ENCODE measurements at regions not wholly inside any gene's neighbourhood (a gene's known extent, or its start where the extent isn't known, plus 50 kb on each side); places are given as distances from the start of the nearest gene placed in this dataset.
"Not testable (repeated sequence)": the region's sequence is repeated elsewhere in the genome, so short reads cannot be mapped to it uniquely, and the experiment has no call there.

DNA sequence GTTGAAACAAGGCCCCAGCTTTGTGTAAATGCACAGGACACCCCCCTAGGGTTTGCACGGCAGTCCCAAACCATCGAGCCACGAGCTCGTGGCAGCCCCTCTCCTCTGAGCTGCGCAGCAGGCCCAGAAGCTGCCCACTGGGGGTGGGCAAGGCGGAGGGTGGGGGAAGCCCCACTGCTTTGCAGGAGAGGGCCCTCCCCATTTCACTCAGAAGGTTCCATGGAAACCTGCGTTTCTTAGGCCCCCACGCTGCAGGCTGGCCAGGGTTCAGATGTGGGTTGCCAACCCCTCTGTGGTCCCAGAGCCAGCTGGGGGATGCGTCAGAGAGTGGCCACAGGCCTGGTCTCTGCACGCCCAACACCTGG lies 303.2 kb downstream of the CCDC74A start:
- CTCF ChIA-PET; H2AFZ ChIP-seq; H3F3A ChIP-seq (ENCODE audit: insufficient read depth, low read depth); H3K4me2 ChIP-seq; H3K4me3 ChIP-seq; H3K9me3 ChIP-seq (ENCODE audit: insufficient read depth, low read depth); H3K79me2 ChIP-seq (ENCODE audit: low read depth); intact Hi-C loops (cut with micrococcal nuclease; ENCODE audit: unreplicated experiment); H3K9me2 ChIP-seq (ENCODE audit: insufficient read depth); H3K4me1 ChIP-seq (replicated peaks; ENCODE audit: insufficient read depth); H3K27me3 ChIP-seq (ENCODE audit: insufficient read depth, low read depth); H4K20me1 ChIP-seq (ENCODE audit: insufficient read depth); H3K36me3 ChIP-seq (ENCODE audit: low read depth); H3K27ac ChIP-seq; DNase-seq; BruUV-seq (replicated peaks); POLR2A ChIA-PET (ENCODE audit: unreplicated experiment): not testable (repeated sequence)

DNA sequence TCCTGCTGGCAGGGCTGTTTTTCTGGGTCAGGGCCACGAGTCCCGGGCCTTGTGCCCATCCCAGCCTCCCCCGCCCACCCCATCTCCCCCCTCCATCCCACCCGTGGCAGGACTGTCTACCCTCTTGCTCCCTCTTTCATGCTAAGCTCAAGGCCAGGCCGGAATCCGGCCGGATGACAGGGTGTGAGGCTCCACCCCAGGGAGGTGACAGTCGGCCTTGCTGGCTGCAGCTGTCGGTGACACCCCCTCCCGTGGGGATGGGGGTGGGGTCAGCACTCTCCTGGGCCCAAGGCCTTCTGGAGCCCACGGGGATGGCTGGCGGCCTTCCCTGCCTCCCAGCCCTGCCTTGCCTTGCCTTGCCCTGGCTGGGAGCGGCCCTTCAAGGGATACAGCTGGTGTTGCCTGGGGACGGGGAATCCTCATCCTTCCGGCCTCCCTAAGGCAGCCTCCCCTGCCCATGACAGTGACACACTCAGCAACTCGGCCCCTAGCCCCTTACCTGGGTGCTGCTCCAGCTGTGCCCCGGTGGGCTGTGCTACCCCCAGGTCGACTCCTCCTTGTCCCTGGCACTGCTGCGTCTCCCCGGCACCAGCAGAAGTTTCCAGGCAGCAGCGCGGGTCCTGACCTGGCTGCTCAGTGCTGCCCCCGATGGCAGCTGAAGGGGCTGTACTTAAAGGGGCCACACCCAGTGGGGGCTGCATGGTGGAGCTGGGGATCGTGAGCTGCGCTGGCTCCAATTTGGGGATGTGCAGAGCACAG lies 303.9 kb downstream of the CCDC74A start:
- H3K4me1 ChIP-seq (replicated peaks; ENCODE audit: insufficient read depth); H3F3A ChIP-seq (ENCODE audit: insufficient read depth, low read depth); H3K27me3 ChIP-seq (ENCODE audit: insufficient read depth, low read depth); intact Hi-C loops (cut with micrococcal nuclease; ENCODE audit: unreplicated experiment); H3K9me2 ChIP-seq (ENCODE audit: insufficient read depth); H3K9me3 ChIP-seq (ENCODE audit: insufficient read depth, low read depth); DNase-seq; H3K27ac ChIP-seq; H2AFZ ChIP-seq; POLR2A ChIA-PET (ENCODE audit: unreplicated experiment); CTCF ChIA-PET; H3K79me2 ChIP-seq (ENCODE audit: low read depth); BruUV-seq (replicated peaks); H3K36me3 ChIP-seq (ENCODE audit: low read depth); H3K4me3 ChIP-seq; H4K20me1 ChIP-seq (ENCODE audit: insufficient read depth); H3K4me2 ChIP-seq: not testable (repeated sequence)
- TF ChIP-seq, protein P1, sequence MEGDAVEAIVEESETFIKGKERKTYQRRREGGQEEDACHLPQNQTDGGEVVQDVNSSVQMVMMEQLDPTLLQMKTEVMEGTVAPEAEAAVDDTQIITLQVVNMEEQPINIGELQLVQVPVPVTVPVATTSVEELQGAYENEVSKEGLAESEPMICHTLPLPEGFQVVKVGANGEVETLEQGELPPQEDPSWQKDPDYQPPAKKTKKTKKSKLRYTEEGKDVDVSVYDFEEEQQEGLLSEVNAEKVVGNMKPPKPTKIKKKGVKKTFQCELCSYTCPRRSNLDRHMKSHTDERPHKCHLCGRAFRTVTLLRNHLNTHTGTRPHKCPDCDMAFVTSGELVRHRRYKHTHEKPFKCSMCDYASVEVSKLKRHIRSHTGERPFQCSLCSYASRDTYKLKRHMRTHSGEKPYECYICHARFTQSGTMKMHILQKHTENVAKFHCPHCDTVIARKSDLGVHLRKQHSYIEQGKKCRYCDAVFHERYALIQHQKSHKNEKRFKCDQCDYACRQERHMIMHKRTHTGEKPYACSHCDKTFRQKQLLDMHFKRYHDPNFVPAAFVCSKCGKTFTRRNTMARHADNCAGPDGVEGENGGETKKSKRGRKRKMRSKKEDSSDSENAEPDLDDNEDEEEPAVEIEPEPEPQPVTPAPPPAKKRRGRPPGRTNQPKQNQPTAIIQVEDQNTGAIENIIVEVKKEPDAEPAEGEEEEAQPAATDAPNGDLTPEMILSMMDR (conservative IDR thresholded peaks at IDR 0.05), result peak; percentile 33; the same call in 1 of the 2 replicates

DNA sequence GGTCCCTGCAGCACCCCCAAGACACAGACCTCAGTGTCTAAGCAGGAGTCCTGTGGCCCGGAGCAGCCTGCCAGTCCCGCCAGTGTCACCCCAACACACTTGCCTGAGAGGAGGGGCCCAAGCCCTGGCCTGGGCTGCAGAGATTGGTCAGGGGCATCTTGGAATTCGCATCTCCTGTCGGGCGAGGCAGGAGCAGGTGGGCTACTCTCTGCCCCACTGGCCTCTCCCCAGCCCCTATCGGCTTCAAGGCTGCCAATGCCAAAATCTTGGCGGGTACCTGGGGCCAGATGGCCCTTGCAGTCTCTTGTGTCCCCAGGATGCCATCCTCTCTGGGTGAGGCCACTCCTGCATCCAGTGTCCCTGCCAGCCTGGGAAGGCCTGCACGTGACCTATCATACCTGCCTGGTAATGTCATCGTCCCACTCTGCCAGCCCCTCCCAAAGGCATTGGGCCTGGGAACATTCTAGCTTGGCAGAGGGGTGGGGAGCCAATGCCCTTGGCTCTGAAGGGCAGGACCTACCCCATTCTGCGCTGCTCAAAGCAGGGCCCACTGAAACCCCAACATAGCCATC lies 304.6 kb downstream of the CCDC74A start:
- CTCF ChIA-PET; H3K9me3 ChIP-seq (ENCODE audit: insufficient read depth, low read depth); H3K4me2 ChIP-seq; H4K20me1 ChIP-seq (ENCODE audit: insufficient read depth); H3K36me3 ChIP-seq (ENCODE audit: low read depth); H3K9me2 ChIP-seq (ENCODE audit: insufficient read depth); H3K4me3 ChIP-seq; H3K4me1 ChIP-seq (replicated peaks; ENCODE audit: insufficient read depth); H3K79me2 ChIP-seq (ENCODE audit: low read depth); H3F3A ChIP-seq (ENCODE audit: insufficient read depth, low read depth); H3K27ac ChIP-seq; intact Hi-C loops (cut with micrococcal nuclease; ENCODE audit: unreplicated experiment); BruUV-seq (replicated peaks); DNase-seq; H2AFZ ChIP-seq; POLR2A ChIA-PET (ENCODE audit: unreplicated experiment): not testable (repeated sequence)
- H3K27me3 ChIP-seq (ENCODE audit: insufficient read depth, low read depth), result peaks cover 13% of the 10 kb centered on the region

DNA sequence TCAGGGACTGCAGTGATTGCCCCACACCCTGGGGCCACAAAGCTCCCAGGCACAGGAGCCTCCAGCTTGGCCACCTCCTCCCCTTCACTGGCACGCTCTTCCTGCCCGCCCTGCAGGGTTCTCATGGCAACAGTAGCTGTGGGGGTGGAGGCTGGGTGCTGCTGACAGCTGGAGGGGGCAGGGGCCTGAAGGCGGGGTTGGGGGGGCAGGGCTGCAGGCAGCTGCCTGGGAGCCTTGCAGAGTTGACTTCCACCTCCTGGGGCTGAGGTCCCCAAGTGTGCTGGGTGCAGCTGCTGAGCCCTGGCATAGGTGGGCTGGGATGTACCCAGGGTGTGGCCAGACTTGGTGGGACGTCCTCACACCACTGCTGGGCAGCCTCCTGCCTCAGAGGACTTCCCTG lies 305.2 kb downstream of the CCDC74A start:
- H2AFZ ChIP-seq; DNase-seq; CTCF ChIA-PET; H3K4me3 ChIP-seq; POLR2A ChIA-PET (ENCODE audit: unreplicated experiment); H3K36me3 ChIP-seq (ENCODE audit: low read depth); H3K4me1 ChIP-seq (replicated peaks; ENCODE audit: insufficient read depth); H3F3A ChIP-seq (ENCODE audit: insufficient read depth, low read depth); H3K79me2 ChIP-seq (ENCODE audit: low read depth); H4K20me1 ChIP-seq (ENCODE audit: insufficient read depth); H3K4me2 ChIP-seq; BruUV-seq (replicated peaks); H3K27ac ChIP-seq; intact Hi-C loops (cut with micrococcal nuclease; ENCODE audit: unreplicated experiment); H3K9me2 ChIP-seq (ENCODE audit: insufficient read depth); H3K9me3 ChIP-seq (ENCODE audit: insufficient read depth, low read depth): not testable (repeated sequence)
- peaks cover 15% of the 10 kb centered on the region for H3K27me3 ChIP-seq (ENCODE audit: insufficient read depth, low read depth)

DNA sequence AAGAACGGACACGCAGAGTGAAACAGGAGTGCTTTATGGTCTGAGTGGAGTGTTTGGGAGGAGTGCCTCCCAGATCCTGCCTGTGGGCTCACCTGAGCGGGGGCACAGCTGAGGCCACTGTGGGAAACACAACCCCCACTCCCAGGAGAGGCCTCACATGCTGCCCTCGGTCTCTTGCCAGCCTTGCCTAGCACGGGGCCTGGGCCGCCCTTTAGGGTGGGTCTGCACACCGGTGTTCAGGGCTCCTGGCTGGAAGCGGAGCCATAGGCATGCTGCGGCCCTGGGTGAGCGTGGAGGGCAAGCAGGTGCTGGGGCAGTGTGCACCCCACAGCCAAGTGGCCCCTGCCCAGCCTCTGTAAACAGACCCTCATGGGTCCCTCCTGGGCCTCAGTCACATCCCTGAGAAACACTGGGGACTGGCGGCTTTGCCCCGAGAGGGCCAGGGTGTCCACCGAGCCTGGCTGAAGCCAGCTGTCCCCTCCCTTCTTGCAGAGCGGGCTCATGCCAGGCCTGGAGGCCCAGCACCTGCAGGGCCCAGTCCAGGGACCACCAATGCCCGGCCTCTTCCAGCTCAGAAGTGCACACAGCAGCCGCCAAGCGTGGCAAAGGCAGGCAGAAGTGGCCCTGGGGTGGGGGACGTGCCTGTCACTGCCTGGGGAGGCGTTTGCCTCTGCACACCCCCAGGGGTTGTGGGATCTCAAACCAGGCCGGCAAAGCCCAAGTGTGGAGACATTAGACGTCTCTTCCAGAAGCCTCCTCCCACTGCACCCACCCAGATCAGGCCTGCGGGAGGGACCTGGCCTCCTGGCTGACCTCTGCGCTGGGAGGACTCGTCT lies 305.9 kb downstream of the CCDC74A start:
- H3K27ac ChIP-seq; H3K9me2 ChIP-seq (ENCODE audit: insufficient read depth); H3K36me3 ChIP-seq (ENCODE audit: low read depth); BruUV-seq (replicated peaks); H4K20me1 ChIP-seq (ENCODE audit: insufficient read depth); H3K79me2 ChIP-seq (ENCODE audit: low read depth); intact Hi-C loops (cut with micrococcal nuclease; ENCODE audit: unreplicated experiment); CTCF ChIA-PET; H3K4me1 ChIP-seq (replicated peaks; ENCODE audit: insufficient read depth); H3K4me2 ChIP-seq; H3K4me3 ChIP-seq; H2AFZ ChIP-seq; DNase-seq; POLR2A ChIA-PET (ENCODE audit: unreplicated experiment); H3F3A ChIP-seq (ENCODE audit: insufficient read depth, low read depth); H3K9me3 ChIP-seq (ENCODE audit: insufficient read depth, low read depth): not testable (repeated sequence)
- H3K27me3 ChIP-seq (ENCODE audit: insufficient read depth, low read depth), result peaks cover 15% of the 10 kb centered on the region

DNA sequence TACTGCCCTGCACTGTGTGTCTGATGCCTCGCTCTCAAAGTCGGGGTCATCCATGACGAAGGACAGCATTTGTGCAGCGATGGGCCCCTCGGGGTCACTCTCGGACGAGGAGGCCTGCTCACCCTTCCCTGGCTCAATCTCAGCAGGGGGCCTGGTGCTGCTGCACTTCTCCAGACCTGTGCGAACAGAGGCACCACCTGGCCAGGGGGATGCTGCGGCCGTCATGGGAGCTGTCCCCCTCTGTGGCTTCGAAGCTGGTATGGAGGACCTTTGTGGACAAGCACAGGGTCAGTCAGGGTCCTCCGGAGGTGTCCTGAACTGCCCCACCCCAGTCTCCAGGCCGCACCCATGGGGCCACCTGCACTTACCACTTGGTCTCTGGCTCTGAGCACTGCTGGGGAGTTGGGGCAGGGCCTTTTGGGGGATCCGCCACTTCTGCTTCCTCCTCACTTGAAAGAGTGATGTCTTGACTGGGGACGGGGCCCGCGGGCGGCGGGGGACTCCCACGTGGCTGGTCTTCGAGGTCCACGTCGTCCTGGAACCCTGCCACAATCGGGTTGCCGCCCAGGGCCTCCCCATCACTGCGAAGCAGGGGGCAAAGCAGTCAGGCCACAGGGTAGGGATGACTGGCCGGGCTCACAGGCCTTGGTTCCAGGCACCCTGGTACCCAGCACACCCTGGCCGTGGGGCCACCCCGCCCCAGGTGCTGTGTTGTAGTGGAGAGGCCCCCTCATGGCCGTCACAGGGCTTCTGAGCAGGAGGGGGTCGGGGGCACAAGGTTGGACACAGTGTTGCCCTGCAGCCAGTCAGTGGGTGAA lies 306.7 kb downstream of the CCDC74A start:
- H3K4me1 ChIP-seq (replicated peaks; ENCODE audit: insufficient read depth); H3K27ac ChIP-seq; H3K36me3 ChIP-seq (ENCODE audit: low read depth); POLR2A ChIA-PET (ENCODE audit: unreplicated experiment); H3K4me3 ChIP-seq; H3K4me2 ChIP-seq; BruUV-seq (replicated peaks); DNase-seq; H2AFZ ChIP-seq; H3F3A ChIP-seq (ENCODE audit: insufficient read depth, low read depth); H3K9me3 ChIP-seq (ENCODE audit: insufficient read depth, low read depth); H3K9me2 ChIP-seq (ENCODE audit: insufficient read depth); H3K79me2 ChIP-seq (ENCODE audit: low read depth); intact Hi-C loops (cut with micrococcal nuclease; ENCODE audit: unreplicated experiment); H4K20me1 ChIP-seq (ENCODE audit: insufficient read depth): not testable (repeated sequence)
- CTCF ChIA-PET, result interaction anchor here (0.6 kb wide), 1 partner anchor 32 kb away, joined by 3 read pairs; no protein-coding TSS in a partner anchor
- peaks cover 15% of the 10 kb centered on the region for H3K27me3 ChIP-seq (ENCODE audit: insufficient read depth, low read depth)
